Caco-2 (cell line): ENCODE measurements at regions not wholly inside any gene's neighbourhood (a gene's known extent, or its start where the extent isn't known, plus 50 kb on each side); places are given as distances from the start of the nearest gene placed in this dataset.

Experiments used
- BruUV-seq: library from RNA; stranded (reverse); fragments of 400-500 nt; replicated peaks from 2 replicates; lab custom pipeline; 2021; lab: Mats Ljungman, UMichigan
- CTCF ChIA-PET: fragments of 300-600 bp; sonication (Branson Sonifier 250); formaldehyde crosslinking; loops from one replicate; lab custom pipeline; 2022; ENCODE audit warnings: antibody characterized with exemption; lab: Charles Lee
- POLR2A ChIA-PET: fragments of 300-600 bp; sonication (Branson Sonifier 250); formaldehyde crosslinking; loops from one replicate; lab custom pipeline; 2022; ENCODE audit warnings: antibody characterized with exemption; lab: Charles Lee
- DNase-seq, 2 experiments: peaks; one replicate each; pipeline versions ENCODE4 v3.0.0 to v3.0.0-alpha.2; 2020 to 2022
- H3K27me3 ChIP-seq: replicated peaks from 2 replicates; pipeline ENCODE4 v1.6.0; 2011; ENCODE audit warnings: low read length; ENCODE audit not compliant: control insufficient read depth, insufficient read depth
- H3K36me3 ChIP-seq: 2 replicates; pipeline ENCODE4 v1.5.1; 2011; ENCODE audit warnings: low read length; ENCODE audit not compliant: control insufficient read depth, insufficient read depth
- H3K4me1 ChIP-seq: fragments of 250-450 bp; sonication (Bioruptor Pico); 2 replicates; pipeline ENCODE4 v1.5.1; 2020; ENCODE audit warnings: mild to moderate bottlenecking
- H3K4me3 ChIP-seq: 2 replicates; pipeline ENCODE4 v1.5.1; 2011; ENCODE audit warnings: low read depth, mild to moderate bottlenecking, control low read depth, low read length
- H3K9me3 ChIP-seq: fragments of 250-450 bp; sonication (Bioruptor Pico); 2 replicates; pipeline ENCODE4 v1.5.1; 2020; ENCODE audit warnings: mild to moderate bottlenecking, moderate library complexity
- H3K27ac Mint-ChIP-seq: one replicate; pipeline ENCODE4 v1.8.0; 2022; ENCODE audit warnings: mixed read lengths; ENCODE audit not compliant: unreplicated experiment
- H3K27me3 Mint-ChIP-seq: one replicate; pipeline ENCODE4 v1.8.0; 2022; ENCODE audit warnings: mixed read lengths; ENCODE audit not compliant: insufficient read depth, unreplicated experiment
- H3K36me3 Mint-ChIP-seq: one replicate; pipeline ENCODE4 v1.8.0; 2022; ENCODE audit warnings: mild to moderate bottlenecking, mixed read lengths; ENCODE audit not compliant: insufficient read depth, unreplicated experiment
- H3K4me1 Mint-ChIP-seq: one replicate; pipeline ENCODE4 v1.8.0; 2022; ENCODE audit warnings: low read depth, mixed read lengths; ENCODE audit not compliant: unreplicated experiment
- H3K4me3 Mint-ChIP-seq: one replicate; pipeline ENCODE4 v1.8.0; 2022; ENCODE audit warnings: mild to moderate bottlenecking, moderate library complexity, mixed read lengths; ENCODE audit not compliant: unreplicated experiment
- H3K9me3 Mint-ChIP-seq: one replicate; pipeline ENCODE4 v1.8.0; 2022; ENCODE audit warnings: mixed read lengths; ENCODE audit not compliant: unreplicated experiment
- CTCF ChIP-seq, 2 experiments: fragments of 200-600 bp in 1 of 2; IDR thresholded peaks; 1 replicate in 1 of 2; 2 replicates in 1 of 2; pipeline versions ENCODE4 v1.5.1 to v1.8.0; 2011 to 2022; ENCODE audit warnings: antibody characterized with exemption in 1 of 2, control low read depth in 1 of 2, inconsistent platforms in 1 of 2, low read depth in 1 of 2, low read length in 1 of 2, mild to moderate bottlenecking in 1 of 2, moderate library complexity in 1 of 2; ENCODE audit not compliant: insufficient read depth in 1 of 2, severe bottlenecking in 1 of 2, unreplicated experiment in 1 of 2
- intact Hi-C: fragments of 100-400 bp; cut with micrococcal nuclease; formaldehyde crosslinking; loops from one replicate; pipeline ENCODE4 v1.10.0; 2022; ENCODE audit not compliant: unreplicated experiment

GRCh38 chr9:23382418-23382817 lies 443.6 kb downstream of the ELAVL2 start:
- Histone ChIP-seq H3K27me3 (no peaks in the 10 kb centered on the region), H3K9me3 (no peaks in the 10 kb centered on the region; the same call in 1 of the 2 replicates), H3K4me1 (no peaks in the 10 kb centered on the region), H3K4me3 (no peak overlapping the region), H3K36me3 (no peaks in the 10 kb centered on the region)
- H3K36me3 Mint-ChIP-seq = no peaks in the 10 kb centered on the region
- TF ChIP-seq CTCF (IDR thresholded peaks at IDR 0.05; ENCODE audit: insufficient read depth in 1 of 2, low read depth in 1 of 2, low read length in 1 of 2, severe bottlenecking in 1 of 2, unreplicated experiment in 1 of 2) = no peak
- no peaks in the 10 kb centered on the region for H3K27me3 Mint-ChIP-seq
- no peak overlapping the region for H3K27ac Mint-ChIP-seq
- no TSS peak for BruUV-seq
- H3K4me3 Mint-ChIP-seq = no peak overlapping the region
- intact Hi-C loops = no loop called here
- peaks cover 7% of the 10 kb centered on the region for H3K9me3 Mint-ChIP-seq
- CTCF ChIA-PET = no interaction called here
- no peaks in the 10 kb centered on the region for H3K4me1 Mint-ChIP-seq
- POLR2A ChIA-PET = no interaction called here
- DNase-seq = no peak

GRCh38 chr9:23394189-23394588 lies 431.9 kb downstream of the ELAVL2 start:
- CTCF ChIA-PET = no interaction called here
- no peaks in the 10 kb centered on the region for H3K4me1 Mint-ChIP-seq
- no peak overlapping the region for H3K4me3 Mint-ChIP-seq
- H3K9me3 Mint-ChIP-seq = no peaks in the 10 kb centered on the region
- no peaks in the 10 kb centered on the region for H3K9me3 ChIP-seq
- POLR2A ChIA-PET = no interaction called here
- BruUV-seq = no TSS peak
- H3K27me3 Mint-ChIP-seq = no peaks in the 10 kb centered on the region
- no peak for TF ChIP-seq CTCF (IDR thresholded peaks at IDR 0.05; ENCODE audit: insufficient read depth in 1 of 2, low read depth in 1 of 2, low read length in 1 of 2, severe bottlenecking in 1 of 2, unreplicated experiment in 1 of 2)
- H3K36me3 ChIP-seq = no peaks in the 10 kb centered on the region
- H3K36me3 Mint-ChIP-seq = no peaks in the 10 kb centered on the region
- no peaks in the 10 kb centered on the region for H3K27me3 ChIP-seq
- no peak overlapping the region for H3K4me3 ChIP-seq
- no peaks in the 10 kb centered on the region for H3K4me1 ChIP-seq
- DNase-seq = no peak
- intact Hi-C loops = no loop called here
- no peak overlapping the region for H3K27ac Mint-ChIP-seq

- BruUV-seq = no TSS peak
- ChIA-PET POLR2A (no interaction called here), CTCF (no interaction called here)
- no peak for TF ChIP-seq CTCF (IDR thresholded peaks at IDR 0.05; ENCODE audit: insufficient read depth in 1 of 2, low read depth in 1 of 2, low read length in 1 of 2, severe bottlenecking in 1 of 2, unreplicated experiment in 1 of 2)
- Mint-ChIP-seq H3K9me3 (no peaks in the 10 kb centered on the region), H3K27ac (no peak overlapping the region), H3K4me1 (no peaks in the 10 kb centered on the region), H3K4me3 (no peak overlapping the region), H3K36me3 (no peaks in the 10 kb centered on the region), H3K27me3 (no peaks in the 10 kb centered on the region)
- Histone ChIP-seq H3K27me3 (no peaks in the 10 kb centered on the region), H3K36me3 (no peaks in the 10 kb centered on the region), H3K4me1 (no peaks in the 10 kb centered on the region), H3K9me3 (no peaks in the 10 kb centered on the region), H3K4me3 (no peak overlapping the region)
- intact Hi-C loops = no loop called here
- no peak for DNase-seq
Measured at GRCh38 chr9:23408874-23409273, 417.2 kb downstream of the ELAVL2 start.
